Hematopoietic multipotent progenitor cell treated with erythropoietin and hydrocortisone succinate and interleukin-3 and kit ligand, for 17 days (in vitro differentiated cells): ENCODE measurements at regions not wholly inside any gene's neighbourhood (a gene's known extent, or its start where the extent isn't known, plus 50 kb on each side); places are given as distances from the start of the nearest gene placed in this dataset.
"Not testable (repeated sequence)": the region's sequence is repeated elsewhere in the genome, so short reads cannot be mapped to it uniquely, and the experiment has no call there.

Source experiments
- DNase-seq: peaks from one replicate; pipeline ENCODE4 v3.0.0-alpha.2; 2015; ENCODE audit warnings: low spot score

- DNase-seq, result no peak
Observed at GRCh38 chr6:159594106-159594749, 98.8 kb downstream of the SOD2 start.

GRCh38 chr6:159590835-159591234 lies 102.2 kb downstream of the SOD2 start:
- no peak for DNase-seq

- DNase-seq, result no peak
Observed at GRCh38 chr6:159586684-159587083, 106.4 kb downstream of the SOD2 start.

GRCh38 chr6:159582736-159583135 lies 110.3 kb downstream of the SOD2 start:
- no peak for DNase-seq

- no peak for DNase-seq
Observed at GRCh38 chr6:159578629-159579028, 114.4 kb downstream of the SOD2 start.

GRCh38 chr6:159577564-159577963 lies 115.5 kb downstream of the SOD2 start:
- no peak for DNase-seq

GRCh38 chr6:159572439-159573110 lies 120.5 kb downstream of the SOD2 start:
- no peak for DNase-seq

GRCh38 chr6:159565181-159565710 lies 127.8 kb downstream of the SOD2 start:
- no peak for DNase-seq

GRCh38 chr6:159564456-159564855 lies 128.6 kb downstream of the SOD2 start:
- no peak for DNase-seq

GRCh38 chr6:159557031-159557430 lies 136.0 kb downstream of the SOD2 start:
- no peak for DNase-seq

- no peak for DNase-seq
Observed at GRCh38 chr6:159555082-159555875, 137.8 kb downstream of the SOD2 start.

GRCh38 chr6:159541296-159541695 lies 151.7 kb downstream of the SOD2 start:
- DNase-seq, result no peak

- no peak for DNase-seq
Observed at GRCh38 chr6:159540883-159541282, 152.2 kb downstream of the SOD2 start.

- DNase-seq, result no peak
Observed at GRCh38 chr6:159540152-159540551, 152.9 kb downstream of the SOD2 start.

GRCh38 chr6:159538031-159538430 lies 155.0 kb downstream of the SOD2 start:
- not testable (repeated sequence) for DNase-seq

GRCh38 chr6:159535656-159536350 lies 157.2 kb downstream of the SOD2 start:
- DNase-seq, result no peak

GRCh38 chr6:159533568-159533967 lies 159.5 kb downstream of the SOD2 start:
- DNase-seq, result no peak

GRCh38 chr6:159533016-159533415 lies 160.0 kb downstream of the SOD2 start:
- no peak for DNase-seq

GRCh38 chr6:159532155-159532554 lies 160.9 kb downstream of the SOD2 start:
- DNase-seq, result no peak

- no peak for DNase-seq
Observed at GRCh38 chr6:159529934-159530333, 163.1 kb downstream of the SOD2 start.

GRCh38 chr6:159527351-159527750 lies 165.7 kb downstream of the SOD2 start:
- DNase-seq, result no peak

GRCh38 chr6:159525445-159526025 lies 167.5 kb downstream of the SOD2 start:
- no peak for DNase-seq
